Stimulated activated naive CD8-positive, alpha-beta T cell treated with anti-CD3 and anti-CD28 coated beads, Interleukin-15, Interleukin-2, amounts not matched to agents 100 ng/mL and 50 ng/mL, for 24 hours (primary cell): ENCODE measurements at regions not wholly inside any gene's neighbourhood (a gene's known extent, or its start where the extent isn't known, plus 50 kb on each side); places are given as distances from the start of the nearest gene placed in this dataset.
"Not testable (repeated sequence)": the region's sequence is repeated elsewhere in the genome, so short reads cannot be mapped to it uniquely, and the experiment has no call there.

Source experiments
- H3K27ac Mint-ChIP-seq: one replicate; pipeline ENCODE4 v1.8.0; 2021; ENCODE audit warnings: mild to moderate bottlenecking, mixed read lengths
- H3K27me3 Mint-ChIP-seq: one replicate; pipeline ENCODE4 v1.8.0; 2021; ENCODE audit warnings: mixed read lengths
- H3K36me3 Mint-ChIP-seq: one replicate; pipeline ENCODE4 v1.8.0; 2021; ENCODE audit warnings: low read depth, mixed read lengths
- H3K4me1 Mint-ChIP-seq: one replicate; pipeline ENCODE4 v1.8.0; 2021; ENCODE audit warnings: low read depth, mixed read lengths
- H3K4me3 Mint-ChIP-seq: one replicate; pipeline ENCODE4 v1.8.0; 2021; ENCODE audit warnings: mild to moderate bottlenecking, mixed read lengths
- H3K9me3 Mint-ChIP-seq: one replicate; pipeline ENCODE4 v1.8.0; 2021; ENCODE audit warnings: mixed read lengths

GRCh38 chrX:55813150-55813549 lies 95.6 kb downstream of the RRAGB start:
- Mint-ChIP-seq H3K9me3 (no peaks in the 10 kb centered on the region), H3K4me3 (no peak overlapping the region)

GRCh38 chrX:55815546-55815945 lies 98.0 kb downstream of the RRAGB start:
- H3K9me3 Mint-ChIP-seq, result no peaks in the 10 kb centered on the region
- no peaks in the 10 kb centered on the region for H3K27me3 Mint-ChIP-seq
- H3K4me3 Mint-ChIP-seq, result no peak overlapping the region
- H3K36me3 Mint-ChIP-seq, result no peaks in the 10 kb centered on the region
- H3K4me1 Mint-ChIP-seq, result no peaks in the 10 kb centered on the region
- no peak overlapping the region for H3K27ac Mint-ChIP-seq

More at GRCh38 chrX:55813150-55813549, 95.6 kb downstream of the RRAGB start:
- H3K4me1 Mint-ChIP-seq, result no peaks in the 10 kb centered on the region
- H3K27me3 Mint-ChIP-seq, result no peaks in the 10 kb centered on the region
- no peak overlapping the region for H3K27ac Mint-ChIP-seq
- H3K36me3 Mint-ChIP-seq, result no peaks in the 10 kb centered on the region

- Mint-ChIP-seq H3K27ac (no peak overlapping the region), H3K4me1 (no peaks in the 10 kb centered on the region), H3K9me3 (no peaks in the 10 kb centered on the region), H3K36me3 (no peaks in the 10 kb centered on the region), H3K4me3 (no peak overlapping the region), H3K27me3 (no peaks in the 10 kb centered on the region)
These were observed 98.5 kb downstream of the RRAGB start for GRCh38 chrX:55816023-55816422.

- H3K4me1 Mint-ChIP-seq, result no peaks in the 10 kb centered on the region
- H3K36me3 Mint-ChIP-seq, result no peaks in the 10 kb centered on the region
- no peak overlapping the region for H3K4me3 Mint-ChIP-seq
- no peaks in the 10 kb centered on the region for H3K27me3 Mint-ChIP-seq
- H3K9me3 Mint-ChIP-seq, result no peaks in the 10 kb centered on the region
- no peak overlapping the region for H3K27ac Mint-ChIP-seq
These were observed 101.3 kb downstream of the RRAGB start for GRCh38 chrX:55818673-55819375.

- no peaks in the 10 kb centered on the region for H3K4me1 Mint-ChIP-seq
- no peaks in the 10 kb centered on the region for H3K36me3 Mint-ChIP-seq
- H3K27ac Mint-ChIP-seq, result no peak overlapping the region
- no peak overlapping the region for H3K4me3 Mint-ChIP-seq
- H3K27me3 Mint-ChIP-seq, result no peaks in the 10 kb centered on the region
- no peaks in the 10 kb centered on the region for H3K9me3 Mint-ChIP-seq
These were observed 121.9 kb downstream of the RRAGB start for GRCh38 chrX:55839485-55839884.

- Mint-ChIP-seq H3K4me3 (no peak overlapping the region), H3K4me1 (no peaks in the 10 kb centered on the region), H3K36me3 (no peaks in the 10 kb centered on the region), H3K27me3 (no peaks in the 10 kb centered on the region), H3K9me3 (no peaks in the 10 kb centered on the region), H3K27ac (no peak overlapping the region)
These were observed 124.6 kb downstream of the RRAGB start for GRCh38 chrX:55841962-55842752.

- H3K9me3 Mint-ChIP-seq, H3K27me3 Mint-ChIP-seq, H3K36me3 Mint-ChIP-seq, H3K4me3 Mint-ChIP-seq, H3K27ac Mint-ChIP-seq, H3K4me1 Mint-ChIP-seq: not testable (repeated sequence)
These were observed 149.2 kb downstream of the RRAGB start for GRCh38 chrX:55866779-55867178.

- Mint-ChIP-seq H3K4me3 (no peak overlapping the region), H3K27me3 (no peaks in the 10 kb centered on the region), H3K36me3 (no peaks in the 10 kb centered on the region), H3K4me1 (peaks cover 7% of the 10 kb centered on the region), H3K27ac (no peak overlapping the region), H3K9me3 (no peaks in the 10 kb centered on the region)
These were observed 149.7 kb downstream of the RRAGB start for GRCh38 chrX:55867181-55867651.

GRCh38 chrX:55867708-55868107 lies 150.2 kb downstream of the RRAGB start:
- no peak overlapping the region for H3K4me3 Mint-ChIP-seq
- no peaks in the 10 kb centered on the region for H3K27me3 Mint-ChIP-seq
- peaks cover 7% of the 10 kb centered on the region for H3K4me1 Mint-ChIP-seq
- H3K9me3 Mint-ChIP-seq, result no peaks in the 10 kb centered on the region
- H3K27ac Mint-ChIP-seq, result no peak overlapping the region
- no peaks in the 10 kb centered on the region for H3K36me3 Mint-ChIP-seq

GRCh38 chrX:55874807-55875206 lies 157.3 kb downstream of the RRAGB start:
- Mint-ChIP-seq H3K27me3 (no peaks in the 10 kb centered on the region), H3K4me3 (no peak overlapping the region), H3K9me3 (no peaks in the 10 kb centered on the region), H3K4me1 (no peaks in the 10 kb centered on the region), H3K27ac (no peak overlapping the region), H3K36me3 (no peaks in the 10 kb centered on the region)

- H3K4me1 Mint-ChIP-seq, H3K36me3 Mint-ChIP-seq, H3K9me3 Mint-ChIP-seq, H3K27me3 Mint-ChIP-seq, H3K4me3 Mint-ChIP-seq, H3K27ac Mint-ChIP-seq: not testable (repeated sequence)
These were observed 166.0 kb downstream of the RRAGB start for GRCh38 chrX:55883541-55883940.

GRCh38 chrX:55907968-55908607 lies 190.5 kb downstream of the RRAGB start:
- Mint-ChIP-seq H3K9me3 (no peaks in the 10 kb centered on the region), H3K4me1 (peaks cover 4% of the 10 kb centered on the region), H3K27ac (peak overlapping the region; percentile 24), H3K27me3 (no peaks in the 10 kb centered on the region), H3K4me3 (peak overlapping the region; percentile 82), H3K36me3 (no peaks in the 10 kb centered on the region)

- no peaks in the 10 kb centered on the region for H3K9me3 Mint-ChIP-seq
- H3K27me3 Mint-ChIP-seq, result no peaks in the 10 kb centered on the region
- peak overlapping the region; percentile 68 for H3K27ac Mint-ChIP-seq
- peaks cover 4% of the 10 kb centered on the region for H3K4me1 Mint-ChIP-seq
- peak overlapping the region; percentile 82 for H3K4me3 Mint-ChIP-seq
- no peaks in the 10 kb centered on the region for H3K36me3 Mint-ChIP-seq
These were observed 191.2 kb downstream of the RRAGB start for GRCh38 chrX:55908661-55909212.

GRCh38 chrX:55919367-55920221 lies 202.0 kb downstream of the RRAGB start:
- Mint-ChIP-seq H3K27me3 (no peaks in the 10 kb centered on the region), H3K4me3 (no peak overlapping the region), H3K36me3 (peaks cover 9% of the 10 kb centered on the region), H3K4me1 (peaks cover 9% of the 10 kb centered on the region), H3K27ac (no peak overlapping the region), H3K9me3 (peaks cover 6% of the 10 kb centered on the region)
